ENCODE measurements at regions not wholly inside any gene's neighbourhood (a gene's known extent, or its start where the extent isn't known, plus 50 kb on each side); places are given as distances from the start of the nearest gene placed in this dataset.

GRCh38 chr6:142518761-142519160 is 217.0 kb downstream of the ADGRG6 start:
- Histone ChIP-seq H3K79me2 (ENCODE audit: control insufficient read depth, insufficient read depth, low read length) (no peaks in the 10 kb centered on the region), H3K4me3 (no peak overlapping the region), H3K9me3 (replicated peaks; ENCODE audit: control insufficient read depth, insufficient read depth, low read length) (no peaks in the 10 kb centered on the region), H3K4me1 (ENCODE audit: control insufficient read depth, insufficient read depth, low read length) (no peaks in the 10 kb centered on the region), H3K4me2 (ENCODE audit: control insufficient read depth, insufficient read depth) (no peak overlapping the region), H3K27me3 (replicated peaks in 1 of 2; ENCODE audit: control insufficient read depth in 2 of 2, insufficient read depth in 2 of 2, low read length in 1 of 2) (no peaks in the 10 kb centered on the region; a peak in 1 of 4 replicates), H3K36me3 (ENCODE audit: control insufficient read depth in 2 of 2, insufficient read depth in 2 of 2, low read length in 1 of 2) (no peaks in the 10 kb centered on the region), H3K27ac (ENCODE audit: control insufficient read depth, insufficient read depth) (no peak overlapping the region), H2AFZ (ENCODE audit: control insufficient read depth, low read depth, low read length) (no peak overlapping the region), H3K9ac (ENCODE audit: control insufficient read depth, insufficient read depth, low read length) (no peak overlapping the region), H4K20me1 (ENCODE audit: control insufficient read depth, insufficient read depth) (no peaks in the 10 kb centered on the region)
- ATAC-seq (no peak), DNase-seq (ENCODE audit: low read depth, low spot score) (no peak), FAIRE-seq (no peak)
- WGBS (ENCODE audit: insufficient coverage, insufficient replicate concordance, low lambda C conversion rate, missing lambda C conversion rate): 0% methylated on average over 4 of the region's 4 CpGs
- no TSS peak for BruUV-seq (replicated peaks)
- ChIA-PET SMC1A (ENCODE audit: uncharacterized antibody, unreplicated experiment) (no interaction called here), POLR2A (no interaction called here), RAD21 (ENCODE audit: unreplicated experiment) (no interaction called here), CTCF (interaction anchor here (0.6 to 1.6 kb wide), 2 partner anchors 44 to 771 kb away, joined by 3 to 5 read pairs; no protein-coding TSS in a partner anchor)
- TF ChIP-seq MTA2 (IDR thresholded peaks at IDR 0.05; ENCODE audit: low read depth) (no peak), NR2F1 (conservative IDR thresholded peaks at IDR 0.05) (no peak), PAX5 (IDR thresholded peaks at IDR 0.05; ENCODE audit: borderline replicate concordance, low read depth, low read length) (no peak), ZNF274 (IDR thresholded peaks at IDR 0.05; ENCODE audit: insufficient read depth, insufficient read length) (no peak), CEBPB (IDR thresholded peaks at IDR 0.05; ENCODE audit: borderline replicate concordance in 1 of 2, low read depth in 2 of 2, low read length in 2 of 2) (no peak), NRF1 (conservative IDR thresholded peaks at IDR 0.05; ENCODE audit: low read depth, low read length) (no peak), GABPA (IDR thresholded peaks at IDR 0.05; ENCODE audit: low read depth) (no peak), FOXK2 (IDR thresholded peaks at IDR 0.05) (no peak), CREM (IDR thresholded peaks at IDR 0.05; ENCODE audit: low read depth) (no peak), ASH2L (IDR thresholded peaks at IDR 0.05; ENCODE audit: borderline replicate concordance, low read depth) (no peak), NFYB (IDR thresholded peaks at IDR 0.05; ENCODE audit: insufficient read depth, low read depth, low read length) (no peak), MXI1 (IDR thresholded peaks at IDR 0.05; ENCODE audit: low read depth, low read length) (no peak)
- TF ChIP-seq, protein P1, sequence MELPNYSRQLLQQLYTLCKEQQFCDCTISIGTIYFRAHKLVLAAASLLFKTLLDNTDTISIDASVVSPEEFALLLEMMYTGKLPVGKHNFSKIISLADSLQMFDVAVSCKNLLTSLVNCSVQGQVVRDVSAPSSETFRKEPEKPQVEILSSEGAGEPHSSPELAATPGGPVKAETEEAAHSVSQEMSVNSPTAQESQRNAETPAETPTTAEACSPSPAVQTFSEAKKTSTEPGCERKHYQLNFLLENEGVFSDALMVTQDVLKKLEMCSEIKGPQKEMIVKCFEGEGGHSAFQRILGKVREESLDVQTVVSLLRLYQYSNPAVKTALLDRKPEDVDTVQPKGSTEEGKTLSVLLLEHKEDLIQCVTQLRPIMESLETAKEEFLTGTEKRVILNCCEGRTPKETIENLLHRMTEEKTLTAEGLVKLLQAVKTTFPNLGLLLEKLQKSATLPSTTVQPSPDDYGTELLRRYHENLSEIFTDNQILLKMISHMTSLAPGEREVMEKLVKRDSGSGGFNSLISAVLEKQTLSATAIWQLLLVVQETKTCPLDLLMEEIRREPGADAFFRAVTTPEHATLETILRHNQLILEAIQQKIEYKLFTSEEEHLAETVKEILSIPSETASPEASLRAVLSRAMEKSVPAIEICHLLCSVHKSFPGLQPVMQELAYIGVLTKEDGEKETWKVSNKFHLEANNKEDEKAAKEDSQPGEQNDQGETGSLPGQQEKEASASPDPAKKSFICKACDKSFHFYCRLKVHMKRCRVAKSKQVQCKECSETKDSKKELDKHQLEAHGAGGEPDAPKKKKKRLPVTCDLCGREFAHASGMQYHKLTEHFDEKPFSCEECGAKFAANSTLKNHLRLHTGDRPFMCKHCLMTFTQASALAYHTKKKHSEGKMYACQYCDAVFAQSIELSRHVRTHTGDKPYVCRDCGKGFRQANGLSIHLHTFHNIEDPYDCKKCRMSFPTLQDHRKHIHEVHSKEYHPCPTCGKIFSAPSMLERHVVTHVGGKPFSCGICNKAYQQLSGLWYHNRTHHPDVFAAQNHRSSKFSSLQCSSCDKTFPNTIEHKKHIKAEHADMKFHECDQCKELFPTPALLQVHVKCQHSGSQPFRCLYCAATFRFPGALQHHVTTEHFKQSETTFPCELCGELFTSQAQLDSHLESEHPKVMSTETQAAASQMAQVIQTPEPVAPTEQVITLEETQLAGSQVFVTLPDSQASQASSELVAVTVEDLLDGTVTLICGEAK (IDR thresholded peaks at IDR 0.05; ENCODE audit: borderline replicate concordance): no peak
- TF ChIP-seq, protein P2, sequence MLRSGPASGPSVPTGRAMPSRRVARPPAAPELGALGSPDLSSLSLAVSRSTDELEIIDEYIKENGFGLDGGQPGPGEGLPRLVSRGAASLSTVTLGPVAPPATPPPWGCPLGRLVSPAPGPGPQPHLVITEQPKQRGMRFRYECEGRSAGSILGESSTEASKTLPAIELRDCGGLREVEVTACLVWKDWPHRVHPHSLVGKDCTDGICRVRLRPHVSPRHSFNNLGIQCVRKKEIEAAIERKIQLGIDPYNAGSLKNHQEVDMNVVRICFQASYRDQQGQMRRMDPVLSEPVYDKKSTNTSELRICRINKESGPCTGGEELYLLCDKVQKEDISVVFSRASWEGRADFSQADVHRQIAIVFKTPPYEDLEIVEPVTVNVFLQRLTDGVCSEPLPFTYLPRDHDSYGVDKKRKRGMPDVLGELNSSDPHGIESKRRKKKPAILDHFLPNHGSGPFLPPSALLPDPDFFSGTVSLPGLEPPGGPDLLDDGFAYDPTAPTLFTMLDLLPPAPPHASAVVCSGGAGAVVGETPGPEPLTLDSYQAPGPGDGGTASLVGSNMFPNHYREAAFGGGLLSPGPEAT (IDR thresholded peaks at IDR 0.05; ENCODE audit: low read depth): no peak
- TF ChIP-seq, protein P3, sequence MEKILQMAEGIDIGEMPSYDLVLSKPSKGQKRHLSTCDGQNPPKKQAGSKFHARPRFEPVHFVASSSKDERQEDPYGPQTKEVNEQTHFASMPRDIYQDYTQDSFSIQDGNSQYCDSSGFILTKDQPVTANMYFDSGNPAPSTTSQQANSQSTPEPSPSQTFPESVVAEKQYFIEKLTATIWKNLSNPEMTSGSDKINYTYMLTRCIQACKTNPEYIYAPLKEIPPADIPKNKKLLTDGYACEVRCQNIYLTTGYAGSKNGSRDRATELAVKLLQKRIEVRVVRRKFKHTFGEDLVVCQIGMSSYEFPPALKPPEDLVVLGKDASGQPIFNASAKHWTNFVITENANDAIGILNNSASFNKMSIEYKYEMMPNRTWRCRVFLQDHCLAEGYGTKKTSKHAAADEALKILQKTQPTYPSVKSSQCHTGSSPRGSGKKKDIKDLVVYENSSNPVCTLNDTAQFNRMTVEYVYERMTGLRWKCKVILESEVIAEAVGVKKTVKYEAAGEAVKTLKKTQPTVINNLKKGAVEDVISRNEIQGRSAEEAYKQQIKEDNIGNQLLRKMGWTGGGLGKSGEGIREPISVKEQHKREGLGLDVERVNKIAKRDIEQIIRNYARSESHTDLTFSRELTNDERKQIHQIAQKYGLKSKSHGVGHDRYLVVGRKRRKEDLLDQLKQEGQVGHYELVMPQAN (conservative IDR thresholded peaks at IDR 0.05): no peak
- intact Hi-C loops (cut with micrococcal nuclease; ENCODE audit: unreplicated experiment) (no loop called here), in situ Hi-C loops (cut with MboI) (no loop called here)

Measured in GM12878 (cell line).